Suprapubic skin (tissue), 3 donors: ENCODE measurements at regions not wholly inside any gene's neighbourhood (a gene's known extent, or its start where the extent isn't known, plus 50 kb on each side); places are given as distances from the start of the nearest gene placed in this dataset.

Experiments used
- POLR2A ChIP-seq, 2 donors: fragments of 450-650 bp; IDR thresholded peaks; one replicate each; pipeline ENCODE4 v1.6.1; 2017; ENCODE audit warnings: antibody characterized with exemption in 2 of 2, mild to moderate bottlenecking in 2 of 2, moderate library complexity in 2 of 2
- TF ChIP-seq, protein P1 (sequence below), 2 donors: fragments of 200-600 bp in 1 of 2; fragments of 450-650 bp in 1 of 2; sonication (generic) in 1 of 2; IDR thresholded peaks; one replicate each; pipeline ENCODE4 v1.5.1; 2016 to 2019; ENCODE audit warnings: antibody characterized with exemption in 2 of 2, mild to moderate bottlenecking in 1 of 2, moderate library complexity in 1 of 2

DNA sequence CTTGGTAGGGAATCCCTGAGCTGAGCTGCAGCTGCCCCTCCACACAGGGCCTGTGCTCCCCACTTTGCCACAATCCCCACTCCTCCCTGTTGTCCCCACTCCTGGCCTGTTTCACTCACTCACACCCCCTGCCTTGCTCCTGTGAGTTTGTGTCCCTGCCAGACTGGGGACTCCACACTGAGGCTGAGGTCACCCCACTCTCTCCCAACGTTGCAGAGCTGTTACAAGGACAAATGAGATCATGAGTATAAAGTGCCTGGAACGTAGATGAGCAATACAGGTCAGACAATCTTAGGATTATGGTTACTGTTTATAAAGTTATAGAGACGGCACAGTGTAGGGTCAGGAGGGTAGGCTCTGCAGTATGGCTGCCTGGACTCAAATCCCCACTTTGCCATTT lies 426.0 kb upstream of the SULF2 start:
- TF ChIP-seq, protein P1, sequence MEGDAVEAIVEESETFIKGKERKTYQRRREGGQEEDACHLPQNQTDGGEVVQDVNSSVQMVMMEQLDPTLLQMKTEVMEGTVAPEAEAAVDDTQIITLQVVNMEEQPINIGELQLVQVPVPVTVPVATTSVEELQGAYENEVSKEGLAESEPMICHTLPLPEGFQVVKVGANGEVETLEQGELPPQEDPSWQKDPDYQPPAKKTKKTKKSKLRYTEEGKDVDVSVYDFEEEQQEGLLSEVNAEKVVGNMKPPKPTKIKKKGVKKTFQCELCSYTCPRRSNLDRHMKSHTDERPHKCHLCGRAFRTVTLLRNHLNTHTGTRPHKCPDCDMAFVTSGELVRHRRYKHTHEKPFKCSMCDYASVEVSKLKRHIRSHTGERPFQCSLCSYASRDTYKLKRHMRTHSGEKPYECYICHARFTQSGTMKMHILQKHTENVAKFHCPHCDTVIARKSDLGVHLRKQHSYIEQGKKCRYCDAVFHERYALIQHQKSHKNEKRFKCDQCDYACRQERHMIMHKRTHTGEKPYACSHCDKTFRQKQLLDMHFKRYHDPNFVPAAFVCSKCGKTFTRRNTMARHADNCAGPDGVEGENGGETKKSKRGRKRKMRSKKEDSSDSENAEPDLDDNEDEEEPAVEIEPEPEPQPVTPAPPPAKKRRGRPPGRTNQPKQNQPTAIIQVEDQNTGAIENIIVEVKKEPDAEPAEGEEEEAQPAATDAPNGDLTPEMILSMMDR (IDR thresholded peaks at IDR 0.05): no peak
- no peak for TF ChIP-seq POLR2A (IDR thresholded peaks at IDR 0.05)
